Endometrial microvascular endothelial cells (primary cell): ENCODE measurements at regions not wholly inside any gene's neighbourhood (a gene's known extent, or its start where the extent isn't known, plus 50 kb on each side); places are given as distances from the start of the nearest gene placed in this dataset.
"Not testable (repeated sequence)": the region's sequence is repeated elsewhere in the genome, so short reads cannot be mapped to it uniquely, and the experiment has no call there.

Experiments
- in situ Hi-C: cut with HindIII; loops from 2 replicates; pipeline ENCODE4 v1.10.0; 2017; ENCODE audit warnings: low sequenced_read_pairs, low pct_unique_long_range_greater_than_20kb; ENCODE audit errors: inconsistent ontology term

DNA sequence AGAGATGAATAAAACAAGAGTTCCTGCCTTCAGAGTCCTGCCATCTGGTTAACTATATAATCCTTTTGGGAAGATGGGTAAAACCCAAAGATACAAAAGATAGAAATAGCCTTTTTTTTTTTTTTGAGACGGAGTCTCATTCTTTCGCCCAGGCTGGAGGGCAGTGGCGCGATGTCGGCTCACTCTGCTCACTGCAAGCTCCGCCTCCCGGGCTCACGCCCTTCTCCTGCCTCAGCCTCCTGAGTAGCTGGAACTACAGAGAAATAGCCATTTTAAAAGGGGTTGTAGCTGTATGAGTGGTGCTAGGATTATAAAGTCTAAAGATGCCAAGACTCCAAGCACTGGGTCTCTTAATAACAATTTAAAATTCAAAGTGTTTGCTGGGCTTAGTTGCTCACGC is 97.2 kb downstream of the KDR start:
- in situ Hi-C loops = no loop called here

- in situ Hi-C loops = no loop called here
These were observed 97.8 kb downstream of the KDR start for GRCh38 chr4:55027596-55027995.

DNA sequence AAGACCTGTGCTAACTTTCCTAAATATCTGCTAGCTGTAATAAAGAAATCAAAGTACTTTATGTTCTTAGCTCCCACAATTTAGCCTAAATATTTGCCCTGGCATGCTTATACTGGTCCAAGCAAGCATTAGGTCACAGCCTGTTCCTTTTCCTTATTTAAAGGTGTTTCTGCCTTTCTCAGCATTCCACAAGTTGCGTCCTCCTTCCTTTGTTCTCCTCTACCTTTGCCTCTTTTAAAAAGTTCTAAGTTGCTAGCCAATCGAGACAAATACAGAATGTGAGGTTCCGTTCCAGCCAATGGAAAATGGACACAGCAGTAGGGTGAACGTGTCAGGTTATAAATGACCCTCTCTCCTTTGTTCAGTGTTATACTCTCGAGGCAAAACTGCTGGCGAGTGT is 99.9 kb downstream of the KDR start:
- in situ Hi-C loops = not testable (repeated sequence)

- in situ Hi-C loops = no loop called here
These were observed 102.4 kb downstream of the KDR start for GRCh38 chr4:55023030-55023429.

DNA sequence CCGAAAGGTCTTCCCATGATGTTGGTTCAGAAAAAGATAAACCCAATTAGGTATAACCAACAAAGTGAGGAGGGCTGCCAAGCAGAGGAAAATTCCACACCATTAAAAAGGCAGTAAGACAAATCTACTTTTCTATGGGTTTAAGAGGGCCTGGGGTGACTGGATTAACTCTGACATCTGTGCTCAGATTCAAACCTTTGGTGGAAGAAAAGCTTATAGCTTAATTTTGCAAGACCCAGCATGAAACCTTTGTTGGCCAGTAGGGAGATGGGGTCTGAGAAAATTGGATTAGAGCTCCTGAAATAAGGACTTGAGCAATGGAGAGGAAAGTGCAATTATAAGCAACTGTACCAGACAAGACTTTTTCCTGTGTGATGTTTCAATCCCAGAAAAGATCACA is 104.2 kb downstream of the KDR start:
- in situ Hi-C loops = no loop called here

GRCh38 chr4:55020131-55020530 is 105.3 kb downstream of the KDR start:
- in situ Hi-C loops = no loop called here

- in situ Hi-C loops = no loop called here
These were observed 106.4 kb downstream of the KDR start for GRCh38 chr4:55018978-55019377.

DNA sequence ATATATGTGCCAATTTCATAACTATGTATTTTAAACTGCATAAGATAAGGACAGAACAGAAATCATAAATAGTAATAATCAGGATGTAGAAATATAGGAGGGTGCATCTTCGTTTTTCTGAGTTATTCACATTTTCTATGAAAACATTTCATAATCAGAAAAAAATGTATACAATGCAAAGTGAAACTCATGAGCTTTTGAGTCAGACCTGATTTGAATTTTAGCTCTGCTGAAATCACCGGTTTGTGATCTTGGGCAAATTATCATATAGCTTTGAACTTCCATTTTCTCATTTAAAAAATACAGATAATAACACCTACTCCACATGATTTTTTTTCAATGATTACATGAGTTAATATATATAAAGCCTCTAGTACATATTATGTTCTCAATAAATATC is 106.9 kb downstream of the KDR start:
- in situ Hi-C loops = no loop called here

DNA sequence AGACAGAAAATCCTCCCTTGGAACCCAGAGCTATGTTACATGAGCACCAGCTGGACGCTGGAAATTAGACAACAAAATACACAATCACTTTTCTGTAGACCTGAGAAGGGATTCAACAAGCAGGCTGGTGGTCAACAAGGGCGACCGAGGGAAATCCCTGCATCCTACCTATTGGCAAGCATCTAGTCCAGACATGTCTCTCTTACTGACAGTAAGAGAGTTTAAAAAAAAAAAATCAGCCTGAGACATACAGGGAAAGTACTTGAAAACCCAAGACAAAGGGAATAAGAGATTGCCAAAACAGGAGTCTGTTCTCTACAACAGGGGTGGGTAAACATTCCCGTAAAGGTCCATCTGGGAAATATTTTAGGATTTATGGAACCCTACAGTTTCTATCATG is 108.0 kb downstream of the KDR start:
- in situ Hi-C loops = no loop called here

DNA sequence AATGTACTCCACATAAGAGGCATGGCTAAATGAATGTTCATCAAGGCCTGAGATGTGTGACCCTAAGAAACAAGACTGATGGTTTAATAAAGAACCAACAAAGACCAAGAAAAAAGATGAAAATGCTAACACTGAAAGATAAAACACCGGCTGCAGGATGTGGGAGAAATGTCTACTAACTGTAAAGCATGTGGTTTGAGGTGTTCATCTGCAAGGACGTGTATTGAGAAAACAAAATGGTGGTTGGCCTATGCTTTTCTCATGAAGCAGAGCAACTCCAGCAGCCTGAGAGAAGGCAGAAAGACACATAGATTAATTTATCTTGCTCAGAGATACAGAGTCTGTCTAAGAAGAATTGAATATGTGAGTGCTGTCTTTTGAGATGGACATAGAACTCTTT is 109.3 kb downstream of the KDR start:
- in situ Hi-C loops = no loop called here

DNA sequence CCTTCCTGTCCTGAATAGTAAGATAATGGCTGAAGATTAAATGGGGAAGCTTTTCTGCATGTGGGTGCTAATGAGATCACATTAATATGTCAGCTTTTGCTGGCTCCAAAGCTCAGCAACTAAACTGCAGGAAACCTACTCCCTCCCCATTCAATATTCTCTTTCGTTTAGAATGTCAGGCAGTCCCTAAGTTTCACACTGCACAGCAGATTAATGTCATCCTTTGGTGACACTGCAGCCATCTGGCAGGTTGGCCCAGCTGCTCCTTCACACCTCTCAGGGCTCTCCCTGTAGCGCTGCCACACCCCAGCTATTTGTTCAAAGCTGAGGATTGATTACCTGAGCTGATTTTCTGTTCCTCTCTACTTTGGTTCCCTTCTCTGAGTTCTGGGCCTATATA is 110.5 kb downstream of the KDR start:
- in situ Hi-C loops = no loop called here

GRCh38 chr4:55013431-55013955 is 111.9 kb downstream of the KDR start:
- in situ Hi-C loops = no loop called here

- in situ Hi-C loops = no loop called here
These were observed 112.8 kb downstream of the KDR start for GRCh38 chr4:55012363-55013230.

- in situ Hi-C loops = no loop called here
These were observed 113.6 kb downstream of the KDR start for GRCh38 chr4:55011761-55012160.

DNA sequence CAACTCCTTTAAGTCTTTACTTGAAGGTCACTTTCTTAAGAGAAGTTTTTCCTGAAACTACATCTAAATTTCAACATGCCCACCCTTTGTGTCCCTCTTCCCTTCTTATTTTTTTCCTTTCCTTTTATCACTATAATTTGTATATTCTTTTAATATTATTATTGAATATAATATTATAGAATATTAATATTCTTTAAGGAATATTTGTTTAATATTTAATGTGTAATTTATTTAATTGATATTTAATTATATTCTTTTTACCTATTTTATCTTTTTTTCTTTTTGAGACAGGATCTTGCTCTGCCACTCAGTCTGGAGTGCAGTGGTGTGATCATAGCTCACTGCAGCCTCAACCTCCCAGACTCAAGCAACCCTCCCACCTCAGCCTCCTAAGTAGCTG is 114.8 kb downstream of the KDR start:
- in situ Hi-C loops = no loop called here

- in situ Hi-C loops = no loop called here
These were observed 117.0 kb downstream of the KDR start for GRCh38 chr4:55008166-55009056.

DNA sequence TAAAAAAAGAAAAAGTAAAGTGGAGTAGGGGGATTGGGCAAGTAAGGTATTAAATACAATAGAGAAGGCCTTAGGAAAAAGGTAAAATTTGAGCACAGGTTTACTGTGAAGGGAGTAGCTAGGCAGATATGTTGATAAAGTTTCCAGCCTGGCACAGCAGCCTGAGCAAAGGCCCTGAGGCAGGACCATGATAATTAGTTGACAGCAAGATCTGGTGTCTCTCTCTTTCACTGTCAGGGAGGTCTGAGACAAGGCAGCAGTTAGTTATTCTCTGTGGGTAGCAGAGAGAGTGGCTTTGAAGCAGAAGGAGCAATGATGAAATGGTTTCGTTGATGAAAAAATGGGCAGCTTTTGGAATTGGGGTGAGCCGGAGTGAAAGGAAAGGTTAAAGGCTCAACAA is 119.5 kb downstream of the KDR start:
- in situ Hi-C loops = no loop called here

DNA sequence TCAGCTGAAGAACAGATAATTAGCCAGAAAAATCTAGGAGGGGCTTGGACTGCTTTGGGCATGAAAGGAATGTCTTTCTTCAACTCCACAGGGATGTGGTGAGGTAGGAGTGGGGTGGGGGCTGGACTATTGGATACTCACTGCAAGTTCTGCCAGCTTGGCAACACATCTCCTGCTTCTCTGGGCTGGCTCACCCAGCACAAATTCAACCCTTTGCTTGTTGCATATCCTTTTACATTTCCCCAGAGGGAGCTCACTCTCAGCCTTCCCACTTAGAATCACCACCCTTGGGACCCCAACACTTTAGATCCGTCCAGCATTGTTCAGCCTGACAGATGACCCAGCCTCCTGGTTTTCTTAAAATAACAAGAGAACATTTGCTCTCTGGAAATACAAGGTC is 120.6 kb downstream of the KDR start:
- in situ Hi-C loops = no loop called here

GRCh38 chr4:55002431-55002830 is 123.0 kb downstream of the KDR start:
- in situ Hi-C loops = no loop called here

GRCh38 chr4:55001538-55001937 is 123.9 kb downstream of the KDR start:
- in situ Hi-C loops = no loop called here
